Gastroesophageal sphincter (tissue), 4 donors: ENCODE measurements at regions not wholly inside any gene's neighbourhood (a gene's known extent, or its start where the extent isn't known, plus 50 kb on each side); places are given as distances from the start of the nearest gene placed in this dataset.

ENCODE experiments used
- ATAC-seq: fragments of 150-250 bp; one replicate; pipeline ENCODE4 v1.9.1; 2016; ENCODE audit warnings: mild to moderate bottlenecking, moderate library complexity
- H3K27ac ChIP-seq, 4 donors: fragments of 200-600 bp; sonication (generic) in 3 of 4; 1 replicate in 3 of 4; 2 replicates in 1 of 4; pipeline ENCODE4 v1.5.1; 2016 to 2019
- H3K27me3 ChIP-seq: fragments of 200-600 bp; sonication (generic); one replicate; pipeline ENCODE4 v1.5.1; 2019
- H3K36me3 ChIP-seq, 2 donors: fragments of 200-600 bp; sonication (generic); one replicate each; pipeline ENCODE4 v1.5.1; 2019; ENCODE audit warnings: control low read depth in 1 of 2
- H3K4me1 ChIP-seq, 3 donors: fragments of 200-600 bp; sonication (generic); 1 replicate in 2 of 3; 2 replicates in 1 of 3; pipeline ENCODE4 v1.5.1; 2016 to 2019; ENCODE audit warnings: control low read depth in 2 of 3
- H3K4me3 ChIP-seq, 2 donors: fragments of 200-600 bp; sonication (generic); one replicate each; pipeline ENCODE4 v1.5.1; 2019; ENCODE audit warnings: mild to moderate bottlenecking in 1 of 2, moderate library complexity in 1 of 2
- H3K9me3 ChIP-seq, 3 donors: fragments of 200-600 bp; sonication (generic); one replicate each; pipeline ENCODE4 v1.5.1; 2017 to 2019; ENCODE audit warnings: control low read depth in 2 of 3
- CTCF ChIP-seq, 4 experiments: fragments of 200-600 bp in 2 of 4; fragments of 450-650 bp in 2 of 4; sonication (generic) in 1 of 4; IDR thresholded peaks; one replicate each; pipeline ENCODE4 v1.5.1; 2017 to 2019; ENCODE audit warnings: antibody characterized with exemption in 4 of 4, mild to moderate bottlenecking in 2 of 4, moderate library complexity in 2 of 4
- EP300 ChIP-seq: sonication (generic); formaldehyde crosslinking; IDR thresholded peaks from one replicate; pipeline ENCODE4 v1.6.1; 2017; ENCODE audit warnings: antibody characterized with exemption, mild to moderate bottlenecking
- POLR2A ChIP-seq, 2 donors: fragments of 450-650 bp; IDR thresholded peaks; one replicate each; pipeline ENCODE4 v1.6.1; 2017; ENCODE audit warnings: antibody characterized with exemption in 2 of 2, mild to moderate bottlenecking in 2 of 2, moderate library complexity in 1 of 2
- POLR2AphosphoS5 ChIP-seq: sonication (generic); formaldehyde crosslinking; IDR thresholded peaks from one replicate; pipeline ENCODE4 v1.6.1; 2017; ENCODE audit warnings: antibody characterized with exemption
- WGBS, 2 donors: methylation state at CpG; one replicate each; pipeline ENCODE4 v1.1.5; 2018; ENCODE audit warnings: low coverage in 1 of 2; 5-methylcytosine and 5-hydroxymethylcytosine counted together

- peaks cover 100% of the 10 kb centered on the region for H3K27me3 ChIP-seq
- 79 to 89% methylated on average over 8 to 10 of the region's 25 CpGs for WGBS, 2 donors
- H3K4me1 ChIP-seq: no peaks in the 10 kb centered on the region
- no peak for TF ChIP-seq EP300
- TF ChIP-seq CTCF (IDR thresholded peaks at IDR 0.05): no peak
- TF ChIP-seq POLR2AphosphoS5: no peak
- TF ChIP-seq POLR2A (IDR thresholded peaks at IDR 0.05): no peak
- no peak for ATAC-seq
- no peaks in the 10 kb centered on the region for H3K36me3 ChIP-seq
- no peaks in the 10 kb centered on the region for H3K9me3 ChIP-seq
- H3K4me3 ChIP-seq: no peak overlapping the region
- no peak overlapping the region for H3K27ac ChIP-seq
Observed at GRCh38 chr16:89040861-89041570, 52.6 kb upstream of the ACSF3 start.

GRCh38 chr16:89041571-89042481 is 51.8 kb upstream of the ACSF3 start:
- no peak overlapping the region for H3K27ac ChIP-seq
- H3K4me1 ChIP-seq: no peaks in the 10 kb centered on the region
- no peak overlapping the region for H3K4me3 ChIP-seq
- peaks cover 100% of the 10 kb centered on the region for H3K27me3 ChIP-seq
- H3K9me3 ChIP-seq: no peaks in the 10 kb centered on the region
- 79 to 84% methylated on average over 10 to 18 of the region's 42 CpGs for WGBS, 2 donors
- TF ChIP-seq POLR2AphosphoS5 (no peak), CTCF (IDR thresholded peaks at IDR 0.05) (no peak), EP300 (no peak)
- H3K36me3 ChIP-seq: no peaks in the 10 kb centered on the region
- ATAC-seq: no peak

GRCh38 chr16:89042711-89043551 is 50.7 kb upstream of the ACSF3 start:
- Histone ChIP-seq H3K4me3 (no peak overlapping the region), H3K9me3 (no peaks in the 10 kb centered on the region), H3K4me1 (no peaks in the 10 kb centered on the region), H3K27ac (no peak overlapping the region), H3K27me3 (peaks cover 100% of the 10 kb centered on the region), H3K36me3 (no peaks in the 10 kb centered on the region)
- ATAC-seq: no peak
- TF ChIP-seq POLR2A (IDR thresholded peaks at IDR 0.05): no peak
- TF ChIP-seq EP300: no peak
- no peak for TF ChIP-seq POLR2AphosphoS5
- no peak for TF ChIP-seq CTCF (IDR thresholded peaks at IDR 0.05)
- WGBS, 2 donors: 71% methylated on average over 8 of the region's 32 CpGs; no CpG with 5 or more reads in 1 of the 2 donors

GRCh38 chr16:89043636-89044417 is 49.8 kb upstream of the ACSF3 start:
- WGBS, 2 donors: 60 to 77% methylated on average over 2 to 4 of the region's 17 CpGs
- peaks cover 100% of the 10 kb centered on the region for H3K27me3 ChIP-seq
- no peak overlapping the region for H3K4me3 ChIP-seq
- no peak overlapping the region for H3K27ac ChIP-seq
- H3K36me3 ChIP-seq: no peaks in the 10 kb centered on the region
- no peaks in the 10 kb centered on the region for H3K9me3 ChIP-seq
- no peak for ATAC-seq
- no peak for TF ChIP-seq POLR2AphosphoS5
- no peaks in the 10 kb centered on the region for H3K4me1 ChIP-seq
